Pancreas (tissue), 10 donors: ENCODE measurements at regions not wholly inside any gene's neighbourhood (a gene's known extent, or its start where the extent isn't known, plus 50 kb on each side); places are given as distances from the start of the nearest gene placed in this dataset.

Experiments used
- ATAC-seq, 4 donors: fragments of 200-7000 bp; cut with Tn5 transposase; one replicate each; pipeline versions ENCODE4 v1.8.0 to v1.9.1; 2020; ENCODE audit warnings: mild to moderate bottlenecking in 4 of 4, moderate library complexity in 4 of 4
- DNase-seq, 6 donors: peaks; one replicate each; pipeline ENCODE4 v3.0.0-alpha.2; 2020
- FAIRE-seq: peaks from 2 replicates; lab custom pipeline; 2012; peaks lifted over from hg19 to GRCh38; lab: Jason Lieb, UNC
- H3K27ac ChIP-seq, 4 donors: fragments of 200-600 bp; sonication (generic); 1 replicate in 3 of 4; 2 replicates in 1 of 4; pipeline versions ENCODE4 v1.5.0 to v1.8.0; 2020
- H3K27me3 ChIP-seq, 4 donors: fragments of 200-600 bp; one replicate each; pipeline ENCODE4 v1.8.0; 2021
- H3K36me3 ChIP-seq, 3 donors: fragments of 200-600 bp; sonication (generic) in 1 of 3; one replicate each; pipeline versions ENCODE4 v1.5.0 to v1.8.0; 2020 to 2021
- H3K4me1 ChIP-seq, 3 donors: fragments of 200-600 bp; one replicate each; pipeline ENCODE4 v1.8.0; 2021
- H3K4me3 ChIP-seq, 4 donors: fragments of 200-600 bp; sonication (generic) in 2 of 4; one replicate each; pipeline versions ENCODE4 v1.5.0 to v1.8.0; 2020 to 2021
- H3K9me3 ChIP-seq, 4 donors: fragments of 200-600 bp; one replicate each; pipeline ENCODE4 v1.8.0; 2021
- CTCF ChIP-seq, 4 donors: fragments of 200-600 bp; sonication (generic) in 3 of 4; IDR thresholded peaks; one replicate each; pipeline versions ENCODE4 v1.5.0 to v1.8.0; 2021; ENCODE audit warnings: antibody characterized with exemption in 4 of 4
- WGBS, 2 donors: extraction: QIAGEN DNeasy Blood & Tissue Kit; methylation state at CpG; one replicate each; pipeline ENCODE4 v1.1.7; 2013; 5-methylcytosine and 5-hydroxymethylcytosine counted together
- intact Hi-C, 3 donors: fragments of 100-400 bp; cut with DNase I; formaldehyde crosslinking; loops; one replicate each; pipeline versions ENCODE4 v1.11.1 to v1.14.2; 2022
- donor health status: healthy with polysubstance abuse.
- donor health status: DM: no; HTN: no; CAD: no; lungs with moderate emphysema.
- donor health status: DM: no; HTN: no; CAD: no.
- donor health status: control.
- donor health status: control.
- donor health status: Bipolar disorder and iron deficiency.
- donor health status: DM: yes; HTN: yes; CAD: no.
- donor health status: DM: no; HTN: no; CAD: no.
- donor health status: DM: no; HTN: no; CAD: no.
- donor health status: DM: yes; HTN: yes; CAD: no.

GRCh38 chr10:28858646-28859045, 181.3 kb downstream of the BAMBI start:
- TF ChIP-seq CTCF (IDR thresholded peaks at IDR 0.05): no peak
- Histone ChIP-seq H3K27ac (no peak overlapping the region), H3K4me1 (no peaks in the 10 kb centered on the region), H3K9me3 (no peaks in the 10 kb centered on the region), H3K27me3 (no peaks in the 10 kb centered on the region), H3K4me3 (no peak overlapping the region), H3K36me3 (no peaks in the 10 kb centered on the region)
- no peak for DNase-seq
- 72 to 87% methylated on average over 2 of the region's 2 CpGs for WGBS, 2 donors
- intact Hi-C loops: no loop called here
- ATAC-seq: no peak
- no peak for FAIRE-seq

GRCh38 chr10:28859791-28860190, 182.5 kb downstream of the BAMBI start:
- no peak overlapping the region for H3K27ac ChIP-seq
- no peak for TF ChIP-seq CTCF (IDR thresholded peaks at IDR 0.05)
- no peaks in the 10 kb centered on the region for H3K4me1 ChIP-seq
- H3K36me3 ChIP-seq: no peaks in the 10 kb centered on the region
- H3K27me3 ChIP-seq: no peaks in the 10 kb centered on the region
- no peaks in the 10 kb centered on the region for H3K9me3 ChIP-seq
- intact Hi-C loops: no loop called here
- H3K4me3 ChIP-seq: no peak overlapping the region
- 44 to 45% methylated on average over 5 of the region's 5 CpGs for WGBS, 2 donors
- FAIRE-seq: no peak
- ATAC-seq: no peak
- no peak for DNase-seq

GRCh38 chr10:28862219-28862618, 184.9 kb downstream of the BAMBI start:
- no peak for TF ChIP-seq CTCF (IDR thresholded peaks at IDR 0.05)
- Histone ChIP-seq H3K4me3 (no peak overlapping the region), H3K36me3 (no peaks in the 10 kb centered on the region), H3K27ac (no peak overlapping the region), H3K27me3 (no peaks in the 10 kb centered on the region), H3K4me1 (no peaks in the 10 kb centered on the region), H3K9me3 (no peaks in the 10 kb centered on the region)
- no peak for ATAC-seq
- intact Hi-C loops: no loop called here
- FAIRE-seq: no peak
- WGBS, 2 donors: 65 to 87% methylated on average over 2 of the region's 2 CpGs
- DNase-seq: no peak

GRCh38 chr10:28869606-28870201, 192.4 kb downstream of the BAMBI start:
- FAIRE-seq (no peak), ATAC-seq (no peak), DNase-seq (no peak)
- H3K4me1 ChIP-seq: no peaks in the 10 kb centered on the region
- no peaks in the 10 kb centered on the region for H3K9me3 ChIP-seq
- H3K27me3 ChIP-seq: no peaks in the 10 kb centered on the region
- no peak overlapping the region for H3K27ac ChIP-seq
- no peak for TF ChIP-seq CTCF (IDR thresholded peaks at IDR 0.05)
- 62 to 64% methylated on average over 5 of the region's 5 CpGs for WGBS, 2 donors
- intact Hi-C loops: no loop called here
- H3K4me3 ChIP-seq: no peak overlapping the region
- H3K36me3 ChIP-seq: no peaks in the 10 kb centered on the region

GRCh38 chr10:28871665-28872064, 194.3 kb downstream of the BAMBI start:
- Histone ChIP-seq H3K4me3 (no peak overlapping the region), H3K27me3 (no peaks in the 10 kb centered on the region), H3K9me3 (no peaks in the 10 kb centered on the region), H3K4me1 (no peaks in the 10 kb centered on the region), H3K27ac (no peak overlapping the region), H3K36me3 (no peaks in the 10 kb centered on the region)
- DNase-seq: no peak
- TF ChIP-seq CTCF (IDR thresholded peaks at IDR 0.05): no peak
- no peak for ATAC-seq
- FAIRE-seq: no peak
- 70 to 75% methylated on average over 4 of the region's 4 CpGs for WGBS, 2 donors
- intact Hi-C loops: no loop called here
